GM23338 (cell line): ENCODE measurements at regions not wholly inside any gene's neighbourhood (a gene's known extent, or its start where the extent isn't known, plus 50 kb on each side); places are given as distances from the start of the nearest gene placed in this dataset.

Experiments
- ATAC-seq: fragments of 200-7000 bp; cut with Tn5 transposase; 3 replicates; pipeline ENCODE4 v1.9.1; 2020
- DNase-seq: peaks from one replicate; pipeline ENCODE4 v3.0.0-alpha.2; 2015; ENCODE audit warnings: low spot score
- H2AFZ ChIP-seq: fragments of 200-600 bp; sonication (generic); 2 replicates; pipeline ENCODE4 v1.8.0; 2016; ENCODE audit warnings: antibody characterized with exemption, mild to moderate bottlenecking, moderate library complexity
- H3F3A ChIP-seq: fragments of 200-600 bp; sonication (generic); replicated peaks from 2 replicates; pipeline ENCODE4 v1.8.0; 2017; ENCODE audit warnings: antibody characterized with exemption, mixed run types, low read depth
- H3K27ac ChIP-seq: fragments of 200-600 bp; sonication (generic); 2 replicates; pipeline ENCODE4 v1.6.1; 2016; ENCODE audit warnings: low read depth
- H3K27me3 ChIP-seq: fragments of 200-600 bp; sonication (generic); 2 replicates; pipeline ENCODE4 v1.8.0; 2016; ENCODE audit warnings: mild to moderate bottlenecking, mixed run types, moderate library complexity; ENCODE audit not compliant: insufficient read depth
- H3K36me3 ChIP-seq: fragments of 200-600 bp; sonication (generic); 2 replicates; pipeline ENCODE4 v1.8.0; 2016; ENCODE audit warnings: mild to moderate bottlenecking; ENCODE audit not compliant: insufficient read depth
- H3K4me1 ChIP-seq: fragments of 200-600 bp; sonication (generic); 2 replicates; pipeline ENCODE4 v1.8.0; 2016; ENCODE audit warnings: mild to moderate bottlenecking, moderate library complexity; ENCODE audit not compliant: insufficient read depth
- H3K4me2 ChIP-seq: fragments of 200-600 bp; sonication (generic); 2 replicates; pipeline ENCODE4 v1.7.1; 2017; ENCODE audit warnings: mixed run types
- H3K4me3 ChIP-seq: fragments of 200-600 bp; sonication (generic); 2 replicates; pipeline ENCODE4 v1.6.1; 2016; ENCODE audit warnings: mixed run types
- H3K79me2 ChIP-seq: fragments of 200-600 bp; sonication (generic); replicated peaks from 2 replicates; pipeline ENCODE4 v1.8.0; 2017; ENCODE audit warnings: mild to moderate bottlenecking; ENCODE audit not compliant: insufficient read depth
- H3K9me2 ChIP-seq: fragments of 200-600 bp; sonication (generic); 2 replicates; pipeline ENCODE4 v1.8.0; 2017; ENCODE audit not compliant: insufficient read depth
- H4K20me1 ChIP-seq: fragments of 200-600 bp; sonication (generic); replicated peaks from 2 replicates; pipeline ENCODE4 v1.8.0; 2017; ENCODE audit warnings: mild to moderate bottlenecking; ENCODE audit not compliant: insufficient read depth
- H3K27ac Mint-ChIP-seq: 2 replicates; pipeline ENCODE4 v1.8.0; 2020; ENCODE audit warnings: inconsistent platforms, mild to moderate bottlenecking, moderate library complexity, mixed read lengths
- H3K27me3 Mint-ChIP-seq: 3 replicates; pipeline ENCODE4 v1.8.0; 2022; ENCODE audit warnings: low read depth, mild to moderate bottlenecking, moderate library complexity, mixed read lengths, inconsistent platforms; ENCODE audit not compliant: insufficient read depth, poor library complexity
- H3K36me3 Mint-ChIP-seq: 3 replicates; pipeline ENCODE4 v1.8.0; 2021; ENCODE audit warnings: low read depth, mild to moderate bottlenecking, inconsistent platforms, moderate library complexity, mixed read lengths
- H3K4me1 Mint-ChIP-seq: 3 replicates; pipeline ENCODE4 v1.8.0; 2020; ENCODE audit warnings: mild to moderate bottlenecking, inconsistent platforms, mixed read lengths
- H3K4me3 Mint-ChIP-seq: 3 replicates; pipeline ENCODE4 v1.8.0; 2021; ENCODE audit warnings: moderate library complexity, mild to moderate bottlenecking, inconsistent platforms, mixed read lengths
- H3K9me3 Mint-ChIP-seq: 3 replicates; pipeline ENCODE4 v1.8.0; 2020; ENCODE audit warnings: moderate library complexity, mild to moderate bottlenecking, inconsistent platforms, mixed read lengths
- CREB1 ChIP-seq: fragments of 250-450 bp; sonication (Bioruptor Pico); IDR thresholded peaks from 2 replicates; pipeline ENCODE4 v1.5.0; 2020; ENCODE audit warnings: low read depth, mild to moderate bottlenecking, moderate library complexity
- EZH2 ChIP-seq: fragments of 200-600 bp; sonication (generic); IDR thresholded peaks from one replicate; pipeline ENCODE4 v1.8.0; 2017; ENCODE audit warnings: antibody characterized with exemption, mild to moderate bottlenecking, low read depth; ENCODE audit not compliant: unreplicated experiment
- JUNB ChIP-seq: IDR thresholded peaks from one replicate; pipeline ENCODE4 v1.6.1; 2016; ENCODE audit warnings: antibody characterized with exemption; ENCODE audit not compliant: unreplicated experiment
- REST ChIP-seq: IDR thresholded peaks from one replicate; pipeline ENCODE4 v1.6.1; 2018; ENCODE audit warnings: antibody characterized with exemption; ENCODE audit not compliant: unreplicated experiment
- STAT1 ChIP-seq: IDR thresholded peaks from one replicate; pipeline ENCODE4 v1.6.1; 2016; ENCODE audit warnings: antibody characterized with exemption; ENCODE audit not compliant: unreplicated experiment
- ZNF331 ChIP-seq: fragments of 250-450 bp; sonication (Bioruptor Pico); IDR thresholded peaks from 2 replicates; pipeline ENCODE4 v1.5.0; 2020; ENCODE audit warnings: low read depth, mild to moderate bottlenecking, moderate library complexity
- ZNF462 ChIP-seq: fragments of 250-450 bp; sonication (Bioruptor Pico); IDR thresholded peaks from 2 replicates; pipeline ENCODE4 v1.5.0; 2020; ENCODE audit warnings: mild to moderate bottlenecking, moderate library complexity

- TF ChIP-seq ZNF462 (CRISPR knock-in tag) (no peak), CREB1 (no peak)
These were observed 195.4 kb upstream of the TYRP1 start (continued) for GRCh38 chr9:12497790-12498189.

- no peaks in the 10 kb centered on the region for H3K36me3 ChIP-seq
- no peak overlapping the region for H3K27ac Mint-ChIP-seq
- no peak overlapping the region for H3K4me3 Mint-ChIP-seq
- H3K9me2 ChIP-seq, result no peaks in the 10 kb centered on the region
- no peaks in the 10 kb centered on the region for H3K36me3 Mint-ChIP-seq
- no peaks in the 10 kb centered on the region for H4K20me1 ChIP-seq
- no peaks in the 10 kb centered on the region for H3K4me1 Mint-ChIP-seq
- H2AFZ ChIP-seq, result no peak overlapping the region
- ATAC-seq (no peak), DNase-seq (no peak)
- H3K4me3 ChIP-seq, result no peak overlapping the region
- no peaks in the 10 kb centered on the region for H3K79me2 ChIP-seq
- no peaks in the 10 kb centered on the region for H3K4me1 ChIP-seq
- H3K4me2 ChIP-seq, result no peak overlapping the region
- H3K27me3 ChIP-seq, result no peaks in the 10 kb centered on the region
- H3K27me3 Mint-ChIP-seq, result no peaks in the 10 kb centered on the region
- no peaks in the 10 kb centered on the region for H3F3A ChIP-seq
- H3K9me3 Mint-ChIP-seq, result peaks cover 3% of the 10 kb centered on the region; the same call in 1 of the 3 replicates
- no peak overlapping the region for H3K27ac ChIP-seq
- TF ChIP-seq EZH2 (no peak), JUNB (no peak), ZNF331 (CRISPR knock-in tag) (no peak), STAT1 (no peak), REST (no peak), ZNF462 (CRISPR knock-in tag) (no peak)
These were observed 190.7 kb upstream of the TYRP1 start for GRCh38 chr9:12502520-12502919.
